Liver (tissue), 8 donors: ENCODE measurements at regions not wholly inside any gene's neighbourhood (a gene's known extent, or its start where the extent isn't known, plus 50 kb on each side); places are given as distances from the start of the nearest gene placed in this dataset.

ENCODE experiments used
- DNase-seq: peaks from one replicate; pipeline ENCODE4 v3.0.0-alpha.2; 2017; ENCODE audit warnings: low spot score
- H3K27ac ChIP-seq, 2 donors: one replicate each; pipeline ENCODE4 v1.7.0; 2013; ENCODE audit warnings: inconsistent platforms in 2 of 2, low read length in 2 of 2, control low read depth in 1 of 2, low read depth in 1 of 2, mild to moderate bottlenecking in 1 of 2
- H3K27me3 ChIP-seq, 4 donors: one replicate each; pipeline versions ENCODE4 v1.6.1 to v1.7.0; 2013; ENCODE audit warnings: low read length in 3 of 4, inconsistent platforms in 1 of 4, mild to moderate bottlenecking in 1 of 4, moderate library complexity in 1 of 4; ENCODE audit not compliant: control insufficient read depth in 4 of 4, insufficient read depth in 4 of 4
- H3K36me3 ChIP-seq, 4 donors: one replicate each; pipeline versions ENCODE4 v1.6.1 to v1.7.0; 2013; ENCODE audit warnings: low read length in 3 of 4, mild to moderate bottlenecking in 3 of 4, low read depth in 1 of 4, moderate library complexity in 1 of 4; ENCODE audit not compliant: control insufficient read depth in 4 of 4, insufficient read depth in 3 of 4
- H3K4me1 ChIP-seq, 4 donors: one replicate each; pipeline versions ENCODE4 v1.6.1 to v1.7.0; 2013; ENCODE audit warnings: low read length in 3 of 4, mild to moderate bottlenecking in 3 of 4, moderate library complexity in 1 of 4; ENCODE audit not compliant: control insufficient read depth in 4 of 4, insufficient read depth in 4 of 4
- H3K4me3 ChIP-seq, 3 donors: one replicate each; pipeline versions ENCODE4 v1.6.1 to v1.7.0; 2013; ENCODE audit warnings: low read length in 3 of 3, control low read depth in 1 of 3, low read depth in 1 of 3, mild to moderate bottlenecking in 1 of 3
- H3K9ac ChIP-seq, 2 donors: one replicate each; pipeline ENCODE4 v1.7.0; 2013; ENCODE audit warnings: low read length in 2 of 2, mild to moderate bottlenecking in 2 of 2, moderate library complexity in 2 of 2, control low read depth in 1 of 2, low read depth in 1 of 2
- H3K9me3 ChIP-seq, 4 donors: one replicate each; pipeline versions ENCODE4 v1.6.1 to v1.7.0; 2013; ENCODE audit warnings: low read length in 3 of 4; ENCODE audit not compliant: control insufficient read depth in 4 of 4
- CTCF ChIP-seq: fragments of 150-350 bp; IDR thresholded peaks from 2 replicates; pipeline ENCODE4 v1.5.1; 2017; ENCODE audit warnings: improper control_type of control experiment, low read depth, low read length; ENCODE audit not compliant: missing input control
- EGR1 ChIP-seq, 2 donors: IDR thresholded peaks; 2 replicates each; pipeline ENCODE4 v1.6.1; 2016 to 2018; ENCODE audit warnings: antibody characterized with exemption in 2 of 2, low read depth in 2 of 2
- FOXA1 ChIP-seq: IDR thresholded peaks from 2 replicates; pipeline ENCODE4 v1.6.1; 2016; ENCODE audit warnings: antibody characterized with exemption
- FOXA2 ChIP-seq: IDR thresholded peaks from 2 replicates; pipeline ENCODE4 v1.6.1; 2016; ENCODE audit warnings: antibody characterized with exemption
- GABPA ChIP-seq, 2 donors: IDR thresholded peaks in 1 of 2; conservative IDR thresholded peaks in 1 of 2; 2 replicates each; pipeline ENCODE4 v1.6.1; 2016; ENCODE audit warnings: antibody characterized with exemption in 2 of 2, mild to moderate bottlenecking in 1 of 2, moderate library complexity in 1 of 2
- HNF4A ChIP-seq, 2 donors: conservative IDR thresholded peaks; 2 replicates each; pipeline ENCODE4 v1.6.1; 2016; ENCODE audit warnings: antibody characterized with exemption in 2 of 2, mild to moderate bottlenecking in 2 of 2
- HNF4G ChIP-seq: IDR thresholded peaks from 2 replicates; pipeline ENCODE4 v1.6.1; 2016; ENCODE audit warnings: antibody characterized with exemption
- JUND ChIP-seq, 2 donors: IDR thresholded peaks; 2 replicates each; pipeline ENCODE4 v1.6.1; 2016; ENCODE audit warnings: antibody characterized with exemption in 2 of 2
- MAX ChIP-seq: IDR thresholded peaks from 2 replicates; pipeline ENCODE4 v1.6.1; 2016; ENCODE audit warnings: antibody characterized with exemption
- NR2F2 ChIP-seq: IDR thresholded peaks from 2 replicates; pipeline ENCODE4 v1.6.1; 2016; ENCODE audit warnings: antibody characterized with exemption
- RAD21 ChIP-seq, 2 donors: IDR thresholded peaks; 2 replicates each; pipeline ENCODE4 v1.6.1; 2016; ENCODE audit warnings: antibody characterized with exemption in 2 of 2, mild to moderate bottlenecking in 2 of 2
- REST ChIP-seq: IDR thresholded peaks from 2 replicates; pipeline ENCODE4 v1.6.1; 2016; ENCODE audit warnings: antibody characterized with exemption, mild to moderate bottlenecking
- RXRA ChIP-seq, 2 donors: IDR thresholded peaks; 2 replicates each; pipeline ENCODE4 v1.6.1; 2017 to 2018; ENCODE audit warnings: antibody characterized with exemption in 2 of 2, mild to moderate bottlenecking in 1 of 2
- SP1 ChIP-seq: IDR thresholded peaks from 2 replicates; pipeline ENCODE4 v1.6.1; 2018; ENCODE audit warnings: antibody characterized with exemption, mild to moderate bottlenecking
- YY1 ChIP-seq: IDR thresholded peaks from 2 replicates; pipeline ENCODE4 v1.6.1; 2016; ENCODE audit warnings: antibody characterized with exemption, mild to moderate bottlenecking
- ZBTB33 ChIP-seq: IDR thresholded peaks from 2 replicates; pipeline ENCODE4 v1.6.1; 2016; ENCODE audit warnings: antibody characterized with exemption
- WGBS: extraction: QIAGEN DNeasy Blood & Tissue Kit; methylation state at CpG from one replicate; pipeline ENCODE4 v1.1.7; 2013; 5-methylcytosine and 5-hydroxymethylcytosine counted together
- TF ChIP-seq, protein P1 (sequence below): IDR thresholded peaks from 2 replicates; pipeline ENCODE4 v1.6.1; 2016; ENCODE audit warnings: antibody characterized with exemption
- donor health status: healthy.
- donor health status: healthy.
- donor health status: healthy.
- donor health status: healthy.
- donor health status: healthy.

- Histone ChIP-seq H3K36me3 (no peaks in the 10 kb centered on the region), H3K4me1 (no peaks in the 10 kb centered on the region), H3K9me3 (no peaks in the 10 kb centered on the region), H3K27me3 (peaks cover 0 to 2% (median 0%) of the 10 kb centered on the region in 4 donors), H3K9ac (no peak overlapping the region), H3K27ac (no peak overlapping the region), H3K4me3 (no peak overlapping the region)
- DNase-seq: no peak
- 66% methylated on average over 3 of the region's 3 CpGs for WGBS
- TF ChIP-seq HNF4A (conservative IDR thresholded peaks at IDR 0.05) (no peak), GABPA (IDR thresholded peaks at IDR 0.05 in 1 of 2, conservative IDR thresholded peaks at IDR 0.05 in 1 of 2) (no peak), FOXA2 (no peak), SP1 (no peak), REST (no peak), EGR1 (IDR thresholded peaks at IDR 0.05; ENCODE audit: low read depth in 2 of 2) (no peak), JUND (IDR thresholded peaks at IDR 0.05) (no peak), RXRA (IDR thresholded peaks at IDR 0.05) (no peak), MAX (no peak), YY1 (no peak), HNF4G (no peak), ZBTB33 (no peak), FOXA1 (no peak), NR2F2 (no peak), CTCF (no peak), RAD21 (IDR thresholded peaks at IDR 0.05) (no peak)
- TF ChIP-seq, protein P1, sequence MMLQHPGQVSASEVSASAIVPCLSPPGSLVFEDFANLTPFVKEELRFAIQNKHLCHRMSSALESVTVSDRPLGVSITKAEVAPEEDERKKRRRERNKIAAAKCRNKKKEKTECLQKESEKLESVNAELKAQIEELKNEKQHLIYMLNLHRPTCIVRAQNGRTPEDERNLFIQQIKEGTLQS: no peak
Measured at GRCh38 chr9:2924380-2924768, 80.5 kb upstream of the PUM3 start.
